Activated CD8-positive, alpha-beta memory T cell treated with anti-CD3 and anti-CD28 coated beads for 36 hours (primary cell): ENCODE measurements at regions not wholly inside any gene's neighbourhood (a gene's known extent, or its start where the extent isn't known, plus 50 kb on each side); places are given as distances from the start of the nearest gene placed in this dataset.

ENCODE experiments used
- CTCF ChIA-PET: fragments of 350-600 bp; sonication (Branson Sonifier 250); formaldehyde crosslinking; loops from one replicate; lab custom pipeline; 2021; ENCODE audit warnings: antibody characterized with exemption; lab: Charles Lee
- POLR2A ChIA-PET: fragments of 350-600 bp; sonication (Branson Sonifier 250); formaldehyde crosslinking; loops from one replicate; lab custom pipeline; 2021; ENCODE audit warnings: antibody characterized with exemption; lab: Charles Lee

DNA sequence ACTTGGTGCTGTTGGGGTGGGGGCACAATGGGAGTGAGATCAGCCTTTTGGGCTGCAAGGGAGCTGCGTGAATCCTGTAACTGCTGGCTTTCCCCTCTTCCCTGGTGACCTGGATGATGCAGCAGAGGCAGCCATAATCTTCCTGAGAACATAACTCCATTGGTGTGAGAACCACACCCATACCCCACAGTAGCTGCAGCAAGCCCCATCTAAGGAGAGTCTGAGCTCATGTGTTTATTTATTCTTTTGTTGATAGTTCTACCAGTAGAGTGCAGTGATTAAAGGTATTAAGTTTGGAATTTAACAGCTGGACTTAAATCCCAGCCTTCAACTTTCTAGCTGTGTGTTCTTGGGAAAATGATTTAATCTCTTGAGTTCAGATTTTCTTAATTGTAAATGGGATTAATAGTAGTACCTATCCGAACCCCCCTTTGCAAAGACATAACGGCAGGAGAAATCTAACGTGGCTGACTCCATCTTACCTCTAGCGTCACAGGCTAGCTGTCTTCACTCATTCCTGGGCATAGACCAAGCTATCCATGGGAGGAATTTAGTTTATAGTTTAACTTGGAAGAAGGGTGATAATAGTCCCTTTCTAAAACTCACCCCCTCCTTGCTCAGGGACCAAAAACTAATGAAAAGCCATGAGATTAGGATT is 385.0 kb upstream of the DDI1 start:
- POLR2A ChIA-PET, result no interaction called here
- CTCF ChIA-PET, result no interaction called here

DNA sequence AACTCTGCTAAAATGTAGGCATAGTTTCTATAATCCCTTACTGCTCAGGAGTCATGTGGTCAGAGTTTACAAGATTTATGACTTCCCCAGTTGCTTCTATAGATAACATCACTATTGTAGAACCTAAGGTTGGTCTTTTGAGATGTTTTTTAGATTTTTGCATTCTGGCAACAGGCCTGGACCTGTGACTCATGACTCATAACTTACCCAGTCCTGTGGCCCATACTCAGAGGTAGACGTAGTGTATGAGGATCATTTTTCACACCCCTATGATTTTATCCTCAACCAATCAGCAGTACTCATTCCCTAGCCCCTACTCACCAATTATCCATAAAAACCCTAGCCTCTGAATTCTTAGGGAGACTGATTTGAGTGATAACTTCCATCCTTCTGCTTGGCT is 384.4 kb upstream of the DDI1 start:
- ChIA-PET POLR2A (no interaction called here), CTCF (no interaction called here)

DNA sequence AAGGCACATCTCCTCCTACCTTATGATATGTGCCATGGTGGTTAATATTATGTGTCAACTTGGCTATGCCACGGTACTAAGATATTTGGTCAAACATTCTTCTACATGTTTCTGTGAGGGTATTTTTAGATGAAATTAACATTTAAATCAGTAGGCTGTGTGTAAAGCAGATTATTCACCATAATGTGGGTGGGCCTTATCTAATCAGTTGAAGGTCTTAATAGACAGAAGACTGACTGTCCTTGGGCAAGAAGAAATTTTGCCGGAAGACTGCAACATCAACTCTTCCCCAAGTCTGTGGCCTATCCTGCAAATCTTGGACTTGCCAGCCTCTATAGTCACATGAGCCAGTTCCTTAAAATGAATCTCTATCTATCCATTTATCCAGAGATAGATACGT is 380.1 kb upstream of the DDI1 start:
- CTCF ChIA-PET, result no interaction called here
- POLR2A ChIA-PET, result no interaction called here

DNA sequence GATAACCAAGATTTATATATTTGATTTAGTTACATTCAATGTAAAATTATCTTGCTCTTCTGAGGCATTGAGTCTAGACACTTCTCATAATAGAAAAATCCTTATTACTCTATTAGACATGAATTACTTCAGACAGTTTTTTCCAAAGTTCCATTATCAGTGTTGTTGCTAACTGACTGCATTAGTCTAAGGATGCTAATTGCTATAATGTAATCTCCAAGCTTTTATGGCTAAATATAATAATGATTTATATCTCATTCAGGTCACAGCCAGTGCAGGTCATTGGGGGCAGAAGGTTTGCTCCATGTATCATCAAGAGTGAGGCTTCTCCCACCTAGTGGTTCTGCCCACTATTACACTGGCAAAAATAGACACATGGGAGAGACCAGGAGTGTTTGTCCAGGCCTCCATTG is 377.2 kb upstream of the DDI1 start:
- ChIA-PET CTCF (no interaction called here), POLR2A (no interaction called here)

DNA sequence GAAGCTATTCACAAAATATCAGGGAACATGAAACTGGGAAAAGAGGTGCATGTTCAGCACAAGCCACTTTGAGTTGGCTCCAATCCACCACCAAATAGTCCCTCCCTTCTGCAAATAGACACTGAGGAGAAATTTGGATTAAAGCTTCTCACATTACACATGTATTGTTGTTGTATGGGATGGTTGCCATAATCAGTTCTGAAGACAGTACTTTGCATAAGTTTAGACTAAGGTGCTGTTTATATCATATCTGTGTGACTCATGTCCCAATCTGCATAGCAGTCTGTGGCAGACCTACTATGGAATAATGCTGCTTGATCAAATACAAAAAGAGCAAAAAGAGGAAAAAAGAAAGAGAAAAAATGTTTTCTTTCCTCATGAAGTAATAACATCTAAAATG is 376.7 kb upstream of the DDI1 start:
- ChIA-PET CTCF (no interaction called here), POLR2A (no interaction called here)

DNA sequence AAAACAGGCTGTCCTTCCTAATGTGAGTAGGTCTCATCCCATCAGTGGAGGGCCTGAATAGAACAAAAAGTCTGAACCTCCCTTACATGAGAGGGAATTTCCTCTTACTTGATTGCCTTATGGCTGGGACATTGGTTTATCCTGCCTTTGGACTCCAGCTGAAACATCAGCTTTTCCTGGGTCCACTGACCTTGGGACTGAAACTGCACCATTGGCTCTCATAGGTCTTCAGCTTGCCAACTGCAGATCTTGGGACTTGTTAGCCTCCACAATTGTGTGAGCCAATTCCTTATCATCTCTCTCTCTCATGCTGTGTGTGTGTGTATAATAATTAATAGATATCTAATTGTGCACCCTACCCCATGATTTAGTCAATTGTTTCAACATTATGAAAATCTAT is 375.3 kb upstream of the DDI1 start:
- ChIA-PET POLR2A (no interaction called here), CTCF (no interaction called here)

DNA sequence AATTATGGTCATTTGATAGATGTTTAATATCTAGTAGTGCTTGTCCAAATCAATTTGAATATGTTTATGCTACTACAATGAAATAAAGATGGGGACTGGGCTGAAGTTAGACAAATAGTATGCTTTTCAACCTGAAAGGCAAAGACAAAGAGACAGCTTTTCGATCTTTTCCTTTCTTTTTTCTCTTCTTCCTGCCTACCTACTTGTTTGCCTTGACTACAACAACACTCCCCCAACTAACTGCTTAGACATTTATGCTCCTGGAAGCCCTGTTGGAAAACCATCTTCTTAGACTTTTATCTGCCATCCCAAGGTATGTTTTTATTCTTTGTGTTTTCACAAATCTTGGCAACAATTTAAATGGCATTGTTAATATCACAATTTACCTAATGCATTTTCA is 374.4 kb upstream of the DDI1 start:
- ChIA-PET CTCF (no interaction called here), POLR2A (no interaction called here)

DNA sequence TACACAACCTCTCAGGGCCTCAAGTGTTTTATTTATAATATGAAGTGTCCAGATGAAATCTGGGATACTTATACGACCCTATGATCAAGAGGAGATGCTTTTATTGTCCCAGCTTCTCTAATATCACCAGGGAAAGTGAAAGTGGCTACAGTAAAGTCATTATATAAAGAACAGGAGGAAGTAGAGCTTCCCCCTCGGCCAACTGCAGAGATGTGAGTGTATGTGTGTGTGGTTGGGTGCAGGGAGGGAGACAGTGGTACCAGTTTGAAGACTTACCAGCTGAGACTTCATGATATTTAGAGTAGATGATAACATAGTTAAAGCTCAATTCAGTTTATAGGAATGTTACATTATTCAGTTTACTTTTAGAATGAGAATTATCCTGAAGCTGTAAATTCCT is 373.6 kb upstream of the DDI1 start:
- CTCF ChIA-PET, result no interaction called here
- POLR2A ChIA-PET, result no interaction called here

DNA sequence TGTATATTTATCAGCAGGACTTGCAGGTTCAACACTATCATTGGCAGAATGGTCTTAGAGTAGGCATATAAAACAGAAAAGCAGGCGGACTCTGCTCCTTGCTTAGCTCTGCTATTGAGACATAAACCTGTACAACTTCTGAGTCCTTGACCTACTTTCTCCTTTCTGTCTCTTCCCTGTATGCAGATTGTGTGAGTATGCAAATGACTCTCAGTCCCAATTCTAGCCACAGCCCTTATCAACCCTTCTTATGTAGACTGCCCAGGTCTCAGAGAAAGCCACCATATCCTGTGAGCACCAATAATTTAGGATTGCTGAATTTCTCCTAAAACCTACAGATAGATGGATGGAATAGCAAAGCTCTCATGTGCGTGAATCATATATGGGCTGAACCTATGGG is 367.6 kb upstream of the DDI1 start:
- ChIA-PET POLR2A (no interaction called here), CTCF (no interaction called here)

DNA sequence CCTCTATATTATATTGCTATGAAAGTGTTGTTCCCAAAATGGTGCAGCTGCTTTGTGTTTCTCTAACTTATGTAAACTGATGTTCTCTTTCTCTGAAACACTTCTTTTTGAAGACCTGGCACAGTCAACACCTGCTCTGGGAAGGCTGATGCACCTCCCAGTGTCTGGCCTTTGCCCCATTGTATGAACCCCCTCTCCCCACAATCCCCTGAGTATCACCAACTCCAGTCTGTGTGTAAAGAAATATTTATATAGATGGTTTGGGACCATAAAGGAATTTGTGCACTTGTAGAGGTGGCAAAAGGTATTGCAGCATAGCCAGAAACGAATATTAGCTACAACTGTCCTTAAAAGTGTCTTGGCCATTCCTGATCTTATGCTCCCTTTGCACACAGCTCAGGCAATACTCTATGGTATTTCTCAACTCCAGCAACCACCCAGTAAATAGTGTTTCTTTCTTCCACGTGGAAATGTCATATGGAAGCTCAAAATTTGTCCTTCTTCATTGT is 365.2 kb upstream of the DDI1 start:
- CTCF ChIA-PET, result no interaction called here
- POLR2A ChIA-PET, result no interaction called here

DNA sequence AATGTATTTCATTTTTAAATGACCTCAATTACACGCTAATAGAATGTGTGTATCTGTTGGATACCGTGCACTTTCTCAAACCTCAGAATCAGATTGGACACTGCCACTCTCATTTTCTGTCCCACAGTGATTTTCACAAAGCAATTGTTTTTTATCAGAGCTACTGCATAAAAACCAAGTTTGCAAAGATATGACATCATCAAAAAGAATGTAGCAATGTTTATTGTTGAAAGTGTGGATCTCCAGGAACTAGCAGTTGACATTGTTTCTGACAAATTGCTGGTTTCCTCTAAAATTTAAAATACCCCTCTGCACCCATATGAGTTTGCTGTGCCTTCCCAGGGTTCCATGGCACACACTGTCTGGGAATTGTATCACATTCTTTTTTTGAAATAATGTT is 362.7 kb upstream of the DDI1 start:
- ChIA-PET POLR2A (no interaction called here), CTCF (no interaction called here)

DNA sequence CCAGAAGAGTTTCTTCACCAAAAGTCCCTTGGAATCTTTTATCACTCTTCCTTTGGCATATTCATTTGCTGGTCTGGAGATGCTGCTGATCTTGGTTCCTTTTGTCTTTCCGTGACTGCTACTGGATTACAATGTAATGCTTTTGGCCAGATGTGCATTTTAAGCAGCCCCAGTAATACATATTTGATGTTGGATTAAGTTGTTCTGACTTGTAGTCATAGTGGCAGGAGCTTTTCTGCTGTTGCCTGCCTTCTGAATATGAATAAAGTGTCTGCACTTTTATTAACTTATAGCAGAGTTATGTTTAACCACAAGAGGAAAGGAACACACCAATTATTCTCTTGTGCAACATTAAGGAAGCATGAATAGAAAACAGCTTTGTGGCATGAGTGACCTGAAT is 360.0 kb upstream of the DDI1 start:
- CTCF ChIA-PET, result no interaction called here
- POLR2A ChIA-PET, result no interaction called here

DNA sequence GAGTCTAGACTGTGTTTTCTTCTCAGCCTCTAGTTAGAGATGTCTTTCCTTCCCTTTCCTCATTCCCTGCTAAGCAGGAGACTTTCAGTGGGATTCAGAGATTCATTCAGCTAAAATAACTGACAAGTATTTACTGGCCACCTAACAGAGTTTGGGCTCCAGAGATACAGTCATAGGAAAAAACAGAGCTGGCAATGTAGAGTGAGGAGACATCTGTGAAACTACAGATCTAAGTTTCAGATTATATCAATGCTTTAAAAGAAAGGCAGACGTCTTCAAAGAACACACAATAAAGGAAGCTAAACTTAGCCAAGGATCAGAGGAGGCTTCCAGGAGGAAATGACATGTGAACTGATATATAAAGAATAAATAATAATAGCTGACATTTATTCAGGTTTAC is 355.6 kb upstream of the DDI1 start:
- CTCF ChIA-PET, result interaction anchor here (0.7 kb wide), 1 partner anchor 435 kb away, joined by 3 read pairs; no protein-coding TSS in a partner anchor
- POLR2A ChIA-PET, result no interaction called here

DNA sequence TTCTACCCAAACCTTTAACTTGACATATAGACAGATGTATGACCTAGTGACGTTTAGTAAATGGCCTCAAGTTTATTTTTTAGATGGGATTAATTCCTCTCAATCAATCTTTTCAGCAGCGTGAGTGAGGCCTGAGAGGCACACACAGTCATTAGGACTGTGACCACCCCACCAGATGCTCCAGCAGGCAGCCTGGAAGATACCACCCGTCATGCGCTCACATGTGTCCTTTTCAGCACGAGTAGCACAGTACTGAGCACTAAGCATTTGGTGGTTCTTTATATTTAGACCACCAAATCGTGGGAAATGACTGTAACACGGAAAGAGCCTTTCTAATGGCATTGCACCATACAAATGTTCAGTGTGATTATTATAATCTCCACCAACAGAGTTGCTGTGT is 354.6 kb upstream of the DDI1 start:
- POLR2A ChIA-PET, result no interaction called here
- CTCF ChIA-PET, result interaction anchor here (0.6 to 2.0 kb wide), 2 partner anchors 11 to 1657 kb away, joined by 5 to 6 read pairs; no protein-coding TSS in a partner anchor

DNA sequence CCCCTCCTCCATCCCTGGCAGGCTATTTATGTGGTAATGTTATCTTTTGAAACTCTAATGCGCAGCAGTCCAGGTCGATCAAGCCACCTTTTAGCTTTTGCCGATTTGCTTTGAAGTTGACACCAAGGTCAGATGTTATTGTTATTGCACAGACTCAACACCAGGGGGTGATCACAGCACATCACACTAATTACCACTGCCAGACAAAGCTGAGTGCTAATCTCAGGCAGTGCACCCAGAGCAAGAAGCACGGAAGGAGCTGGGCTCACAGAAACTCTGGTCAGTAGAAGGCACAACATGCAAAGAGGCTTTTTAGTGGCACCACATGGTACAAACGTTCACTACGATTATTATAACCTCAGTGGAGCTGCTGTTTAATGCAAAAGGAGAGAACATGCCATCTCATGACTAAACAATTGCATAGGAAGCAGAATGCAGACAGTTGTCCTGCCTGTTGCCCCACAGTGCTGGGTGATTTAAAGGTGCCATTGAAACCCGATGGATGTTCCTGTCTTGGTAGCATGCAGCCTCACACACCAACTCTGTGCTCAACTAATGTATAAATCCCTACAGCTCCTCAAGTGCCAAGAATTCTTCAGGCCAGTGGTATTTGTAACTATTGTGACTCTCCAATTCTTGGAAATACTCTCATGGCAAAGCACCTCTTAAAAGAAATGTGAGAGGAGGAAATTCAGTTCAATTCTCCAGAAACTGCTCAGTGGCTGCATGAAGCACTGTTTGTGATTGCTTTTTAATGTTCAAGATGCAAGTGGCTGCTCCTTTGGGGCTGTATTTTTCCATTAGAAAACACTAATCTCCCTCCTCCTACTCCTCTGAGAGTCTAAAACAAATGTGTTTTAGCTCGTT is 353.9 kb upstream of the DDI1 start:
- POLR2A ChIA-PET, result no interaction called here

DNA sequence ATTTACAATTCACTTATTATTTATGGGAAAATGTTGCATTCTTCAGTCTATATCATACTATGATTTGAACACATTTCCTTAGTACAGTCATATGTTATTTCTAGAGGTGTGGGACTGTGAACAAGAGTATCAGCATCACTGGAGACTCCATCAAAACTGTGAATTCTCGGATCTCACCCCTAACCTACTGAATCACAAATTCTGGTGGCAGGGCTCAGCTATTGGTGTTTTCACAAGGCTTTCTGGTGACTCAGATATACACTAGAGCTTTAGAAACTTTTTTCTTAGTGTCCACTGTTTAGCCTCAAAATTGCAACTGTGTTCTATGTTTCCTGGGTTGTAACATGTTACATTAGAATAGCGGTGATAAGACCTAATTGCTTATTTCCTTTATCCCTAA is 352.9 kb upstream of the DDI1 start:
- CTCF ChIA-PET, result no interaction called here
- POLR2A ChIA-PET, result no interaction called here

More for the DNA sequence above, 353.9 kb upstream of the DDI1 start:
- CTCF ChIA-PET, result interaction anchor here (0.6 to 2.0 kb wide), 3 partner anchors 10 to 1657 kb away, joined by 3 to 6 read pairs (median 5); no protein-coding TSS in a partner anchor

DNA sequence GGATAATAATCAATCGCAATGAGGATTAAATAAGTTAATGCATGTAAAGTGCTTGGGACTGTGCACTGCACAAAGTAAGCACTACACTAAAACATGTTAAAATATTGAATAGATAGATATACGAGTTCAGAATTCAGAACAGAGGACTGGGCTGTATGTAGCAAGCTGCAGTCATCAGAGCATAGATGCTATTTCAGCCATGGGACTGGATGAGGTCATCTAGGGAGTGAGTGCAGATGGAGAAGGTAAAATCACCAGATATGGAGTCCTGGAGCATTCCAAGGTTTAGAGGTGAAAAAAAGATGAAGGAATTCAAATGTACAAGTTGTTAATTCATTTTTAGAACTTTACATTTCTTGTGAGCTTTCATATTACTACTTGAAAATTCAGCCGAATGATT is 347.5 kb upstream of the DDI1 start:
- CTCF ChIA-PET, result no interaction called here
- POLR2A ChIA-PET, result no interaction called here

DNA sequence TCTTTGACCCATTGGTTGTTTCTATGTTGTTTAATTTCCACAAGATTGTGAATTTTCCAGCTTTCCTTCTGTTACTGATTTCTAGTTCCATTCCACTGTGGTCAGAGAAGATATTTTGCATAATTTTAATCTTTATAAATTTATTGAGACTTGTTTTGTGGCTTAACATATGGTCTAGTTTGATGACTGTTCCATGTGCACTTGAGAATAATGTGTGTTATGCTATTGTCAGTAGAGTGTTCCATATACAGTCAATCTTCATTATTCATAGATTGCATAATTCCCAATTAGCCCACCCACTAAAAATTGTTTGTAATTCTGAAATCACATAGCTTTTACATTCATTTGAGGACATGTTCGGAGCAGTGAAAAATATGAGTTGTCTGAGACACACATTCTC is 346.1 kb upstream of the DDI1 start:
- ChIA-PET POLR2A (no interaction called here), CTCF (no interaction called here)

DNA sequence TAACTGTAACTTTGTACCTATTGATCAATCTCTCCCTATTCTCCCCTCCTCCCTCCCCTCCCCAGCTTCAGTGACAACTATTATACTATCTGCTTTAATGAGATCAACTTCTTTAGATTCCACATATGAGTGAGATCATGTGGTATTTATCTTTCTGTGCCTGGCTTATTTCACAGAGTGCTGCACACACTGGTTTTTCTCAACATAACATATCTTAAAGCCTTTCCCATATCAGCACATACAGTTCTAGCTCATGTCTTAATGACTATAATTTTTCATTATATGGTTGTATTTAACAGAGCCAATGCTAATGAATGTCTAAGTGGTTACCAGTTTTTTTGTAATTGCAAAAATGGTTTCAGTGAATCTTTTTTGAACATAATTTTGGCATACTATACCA is 340.3 kb upstream of the DDI1 start:
- CTCF ChIA-PET, result no interaction called here
- POLR2A ChIA-PET, result no interaction called here

DNA sequence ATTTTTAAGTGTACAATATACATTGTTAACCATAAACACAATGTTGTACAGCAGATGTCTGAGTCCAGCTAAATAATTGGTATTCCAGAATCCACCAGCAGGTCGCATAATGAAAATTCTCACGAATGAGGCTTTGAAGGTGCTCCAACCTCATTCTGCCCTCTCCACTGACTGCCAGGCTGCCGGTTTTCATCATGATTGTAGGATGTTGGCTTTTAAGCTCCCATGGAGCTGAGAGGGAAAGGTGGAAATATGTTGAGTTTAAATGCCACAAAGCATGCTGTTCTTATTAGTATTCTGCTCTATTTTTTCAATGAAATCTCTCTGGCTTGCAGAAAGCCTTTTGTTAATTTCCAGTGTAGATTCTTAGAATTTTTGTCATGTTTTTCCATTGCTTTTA is 337.2 kb upstream of the DDI1 start:
- ChIA-PET POLR2A (no interaction called here), CTCF (no interaction called here)

DNA sequence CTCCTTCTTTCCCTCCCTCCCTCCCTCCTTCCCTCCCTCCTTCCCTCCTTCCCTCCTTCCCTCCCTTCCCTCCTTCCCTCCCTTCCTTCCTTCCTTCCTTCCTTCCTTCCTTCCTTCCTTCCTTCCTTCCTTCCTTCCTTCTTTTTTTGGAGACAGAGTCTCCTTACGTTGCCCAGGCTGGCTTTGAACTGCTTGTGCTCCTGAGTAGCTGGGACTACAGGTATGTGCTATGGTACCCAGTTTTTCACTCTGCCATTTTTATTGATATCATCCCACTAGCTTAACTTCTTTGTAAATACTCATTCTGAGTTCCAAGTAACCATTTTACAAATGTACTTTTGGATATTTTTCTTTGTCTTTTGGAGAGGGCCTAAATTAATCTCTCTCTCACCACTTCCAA is 336.8 kb upstream of the DDI1 start:
- POLR2A ChIA-PET, result no interaction called here
- CTCF ChIA-PET, result no interaction called here
